Hepatocyte (in vitro differentiated cells): ENCODE measurements at regions not wholly inside any gene's neighbourhood (a gene's known extent, or its start where the extent isn't known, plus 50 kb on each side); places are given as distances from the start of the nearest gene placed in this dataset.

Experiments used
- EZH2 ChIP-seq: fragments of 200-600 bp; sonication (generic); IDR thresholded peaks from 2 replicates; pipeline ENCODE4 v1.6.1; 2016; ENCODE audit warnings: antibody characterized with exemption, mild to moderate bottlenecking, borderline replicate concordance
- TF ChIP-seq, protein P1 (sequence below): fragments of 200-600 bp; sonication (generic); IDR thresholded peaks from 2 replicates; pipeline ENCODE4 v1.5.1; 2016; ENCODE audit warnings: antibody characterized with exemption, mild to moderate bottlenecking; ENCODE audit not compliant: poor library complexity

DNA sequence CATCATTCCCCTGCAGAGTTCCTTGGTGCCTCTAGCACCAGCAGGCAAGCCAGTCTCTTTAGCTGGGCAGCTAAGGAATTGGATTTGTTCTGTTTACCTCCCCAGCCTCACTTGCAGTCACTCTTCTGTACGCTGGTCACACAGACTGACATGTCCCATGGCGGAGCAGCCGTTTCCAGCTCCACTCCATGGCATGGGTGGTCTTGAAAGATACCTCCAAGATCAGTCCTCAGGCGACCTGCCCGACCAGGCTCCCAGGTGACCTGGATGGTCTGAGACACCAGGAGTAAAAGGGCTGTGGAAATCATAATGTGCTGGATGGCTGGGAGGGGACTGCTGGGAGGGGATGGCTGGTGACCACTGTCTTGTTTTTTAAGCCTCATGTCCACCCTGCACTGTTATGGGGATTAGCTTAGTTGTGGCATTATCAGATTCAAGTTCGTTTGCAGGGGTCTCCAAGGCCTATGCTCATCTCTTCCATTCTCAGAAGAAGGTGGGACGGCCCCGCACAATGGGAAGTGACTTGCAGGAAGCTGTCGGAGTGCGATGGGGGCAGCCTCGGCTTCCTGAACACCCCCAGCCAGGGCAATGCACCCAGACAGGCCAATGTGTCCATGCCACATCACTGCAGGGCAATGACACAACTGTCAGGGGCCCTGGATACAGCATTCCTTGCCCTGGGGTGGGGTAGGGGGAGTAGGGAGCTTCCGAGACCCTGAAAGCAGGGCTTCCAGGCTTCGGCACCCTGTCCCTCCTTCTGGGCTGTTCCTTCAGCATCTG is 156.1 kb upstream of the MYCN start:
- TF ChIP-seq, protein P1, sequence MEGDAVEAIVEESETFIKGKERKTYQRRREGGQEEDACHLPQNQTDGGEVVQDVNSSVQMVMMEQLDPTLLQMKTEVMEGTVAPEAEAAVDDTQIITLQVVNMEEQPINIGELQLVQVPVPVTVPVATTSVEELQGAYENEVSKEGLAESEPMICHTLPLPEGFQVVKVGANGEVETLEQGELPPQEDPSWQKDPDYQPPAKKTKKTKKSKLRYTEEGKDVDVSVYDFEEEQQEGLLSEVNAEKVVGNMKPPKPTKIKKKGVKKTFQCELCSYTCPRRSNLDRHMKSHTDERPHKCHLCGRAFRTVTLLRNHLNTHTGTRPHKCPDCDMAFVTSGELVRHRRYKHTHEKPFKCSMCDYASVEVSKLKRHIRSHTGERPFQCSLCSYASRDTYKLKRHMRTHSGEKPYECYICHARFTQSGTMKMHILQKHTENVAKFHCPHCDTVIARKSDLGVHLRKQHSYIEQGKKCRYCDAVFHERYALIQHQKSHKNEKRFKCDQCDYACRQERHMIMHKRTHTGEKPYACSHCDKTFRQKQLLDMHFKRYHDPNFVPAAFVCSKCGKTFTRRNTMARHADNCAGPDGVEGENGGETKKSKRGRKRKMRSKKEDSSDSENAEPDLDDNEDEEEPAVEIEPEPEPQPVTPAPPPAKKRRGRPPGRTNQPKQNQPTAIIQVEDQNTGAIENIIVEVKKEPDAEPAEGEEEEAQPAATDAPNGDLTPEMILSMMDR, result no peak
- TF ChIP-seq EZH2, result no peak
